ENCODE measurements at regions not wholly inside any gene's neighbourhood (a gene's known extent, or its start where the extent isn't known, plus 50 kb on each side); places are given as distances from the start of the nearest gene placed in this dataset.

DNA sequence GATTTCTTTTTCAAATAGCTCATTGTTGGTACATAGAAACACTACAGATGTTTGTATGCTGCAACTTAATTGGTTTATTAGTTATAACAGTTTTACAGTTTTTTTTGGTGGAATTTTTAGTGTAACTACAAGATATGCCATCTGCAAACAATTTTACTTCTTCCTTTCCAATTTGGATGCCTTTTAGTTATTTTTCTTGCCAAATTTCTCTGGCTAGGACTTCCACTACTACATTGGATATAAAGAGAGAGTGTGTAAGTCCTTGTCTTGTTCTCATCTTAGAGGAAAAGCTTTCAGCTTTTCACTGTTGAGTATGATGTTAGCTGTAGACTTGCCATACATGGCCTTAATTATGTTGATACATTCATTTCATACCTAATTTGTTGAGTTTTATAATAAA lies 143.6 kb upstream of the EOMES start:
- TF ChIP-seq, protein P1, sequence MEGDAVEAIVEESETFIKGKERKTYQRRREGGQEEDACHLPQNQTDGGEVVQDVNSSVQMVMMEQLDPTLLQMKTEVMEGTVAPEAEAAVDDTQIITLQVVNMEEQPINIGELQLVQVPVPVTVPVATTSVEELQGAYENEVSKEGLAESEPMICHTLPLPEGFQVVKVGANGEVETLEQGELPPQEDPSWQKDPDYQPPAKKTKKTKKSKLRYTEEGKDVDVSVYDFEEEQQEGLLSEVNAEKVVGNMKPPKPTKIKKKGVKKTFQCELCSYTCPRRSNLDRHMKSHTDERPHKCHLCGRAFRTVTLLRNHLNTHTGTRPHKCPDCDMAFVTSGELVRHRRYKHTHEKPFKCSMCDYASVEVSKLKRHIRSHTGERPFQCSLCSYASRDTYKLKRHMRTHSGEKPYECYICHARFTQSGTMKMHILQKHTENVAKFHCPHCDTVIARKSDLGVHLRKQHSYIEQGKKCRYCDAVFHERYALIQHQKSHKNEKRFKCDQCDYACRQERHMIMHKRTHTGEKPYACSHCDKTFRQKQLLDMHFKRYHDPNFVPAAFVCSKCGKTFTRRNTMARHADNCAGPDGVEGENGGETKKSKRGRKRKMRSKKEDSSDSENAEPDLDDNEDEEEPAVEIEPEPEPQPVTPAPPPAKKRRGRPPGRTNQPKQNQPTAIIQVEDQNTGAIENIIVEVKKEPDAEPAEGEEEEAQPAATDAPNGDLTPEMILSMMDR (IDR thresholded peaks at IDR 0.05 in 4 of 5, conservative IDR thresholded peaks at IDR 0.05 in 1 of 5): no peak
- TF ChIP-seq POLR2A (IDR thresholded peaks at IDR 0.05): no peak

All from gastrocnemius medialis (tissue), 4 donors.